ENCODE measurements at regions not wholly inside any gene's neighbourhood (a gene's known extent, or its start where the extent isn't known, plus 50 kb on each side); places are given as distances from the start of the nearest gene placed in this dataset.

- TF ChIP-seq CTCF (IDR thresholded peaks at IDR 0.05; ENCODE audit: low read depth, low read length) = no peak
- H3K4me3 ChIP-seq (ENCODE audit: low read depth, low read length) = no peak overlapping the region
Observed at GRCh38 chr5:30112867-30113266, 1080.6 kb upstream of the CDH6 start.

- no peak overlapping the region for H3K4me3 ChIP-seq (ENCODE audit: low read depth, low read length)
- no peak for TF ChIP-seq CTCF (IDR thresholded peaks at IDR 0.05; ENCODE audit: low read depth, low read length)
Observed at GRCh38 chr5:30108051-30108450, 1085.4 kb upstream of the CDH6 start.

GRCh38 chr5:30106596-30106995, 1086.9 kb upstream of the CDH6 start:
- TF ChIP-seq CTCF (IDR thresholded peaks at IDR 0.05; ENCODE audit: low read depth, low read length) = no peak

GRCh38 chr5:30104872-30105596, 1088.5 kb upstream of the CDH6 start:
- no peak for TF ChIP-seq CTCF (IDR thresholded peaks at IDR 0.05; ENCODE audit: low read depth, low read length)
- no peak overlapping the region for H3K4me3 ChIP-seq (ENCODE audit: low read depth, low read length)

More at GRCh38 chr5:30106596-30106995, 1086.9 kb upstream of the CDH6 start:
- no peak overlapping the region for H3K4me3 ChIP-seq (ENCODE audit: low read depth, low read length)

GRCh38 chr5:30103452-30104202, 1089.9 kb upstream of the CDH6 start:
- TF ChIP-seq CTCF (IDR thresholded peaks at IDR 0.05; ENCODE audit: low read depth, low read length) = no peak
- no peak overlapping the region for H3K4me3 ChIP-seq (ENCODE audit: low read depth, low read length)

GRCh38 chr5:30103052-30103451, 1090.4 kb upstream of the CDH6 start:
- no peak overlapping the region for H3K4me3 ChIP-seq (ENCODE audit: low read depth, low read length)
- no peak for TF ChIP-seq CTCF (IDR thresholded peaks at IDR 0.05; ENCODE audit: low read depth, low read length)

- no peak overlapping the region for H3K4me3 ChIP-seq (ENCODE audit: low read depth, low read length)
- TF ChIP-seq CTCF (IDR thresholded peaks at IDR 0.05; ENCODE audit: low read depth, low read length) = no peak
Observed at GRCh38 chr5:30102185-30102584, 1091.3 kb upstream of the CDH6 start.

Data from WI38 (cell line).